Neuronal stem cell (in vitro differentiated cells): ENCODE measurements at regions not wholly inside any gene's neighbourhood (a gene's known extent, or its start where the extent isn't known, plus 50 kb on each side); places are given as distances from the start of the nearest gene placed in this dataset.

Source experiments
- DNase-seq: peaks from one replicate; pipeline ENCODE4 v3.0.0-alpha.2; 2013; ENCODE audit warnings: low spot score
- H2AFZ ChIP-seq: one replicate; pipeline ENCODE4 v1.6.1; 2013; ENCODE audit warnings: mild to moderate bottlenecking, low read length, inconsistent platforms
- H2AK5ac ChIP-seq: 2 replicates; pipeline ENCODE4 v1.6.1; 2013; ENCODE audit warnings: low read depth, mild to moderate bottlenecking, inconsistent platforms, low read length, moderate library complexity, mixed read lengths
- H2BK120ac ChIP-seq: 2 replicates; pipeline ENCODE4 v1.6.1; 2013; ENCODE audit warnings: low read depth, mild to moderate bottlenecking, inconsistent platforms, low read length, moderate library complexity, mixed read lengths
- H2BK12ac ChIP-seq: one replicate; pipeline ENCODE4 v1.6.1; 2013; ENCODE audit warnings: low read length, inconsistent platforms
- H2BK15ac ChIP-seq: 2 replicates; pipeline ENCODE4 v1.6.1; 2013; ENCODE audit warnings: mild to moderate bottlenecking, low read length, inconsistent platforms, mixed read lengths
- H2BK5ac ChIP-seq: one replicate; pipeline ENCODE4 v1.6.1; 2013; ENCODE audit warnings: inconsistent platforms, mild to moderate bottlenecking, low read length, moderate library complexity
- H3K14ac ChIP-seq: one replicate; pipeline ENCODE4 v1.6.1; 2013; ENCODE audit warnings: low read length, inconsistent platforms
- H3K18ac ChIP-seq: 2 replicates; pipeline ENCODE4 v1.6.1; 2013; ENCODE audit warnings: low read length, inconsistent platforms
- H3K23ac ChIP-seq: 2 replicates; pipeline ENCODE4 v1.6.1; 2013; ENCODE audit warnings: low read depth, mild to moderate bottlenecking, mixed read lengths, low read length, inconsistent platforms; ENCODE audit not compliant: poor library complexity
- H3K27ac ChIP-seq: replicated peaks from 3 replicates; pipeline ENCODE4 v1.5.1; 2013; ENCODE audit warnings: low read length, inconsistent platforms
- H3K27me3 ChIP-seq, 3 experiments: 2 replicates each; pipeline ENCODE4 v1.6.1; 2013; ENCODE audit warnings: low read length in 3 of 3, mild to moderate bottlenecking in 2 of 3, inconsistent platforms in 1 of 3, low read depth in 1 of 3, mixed read lengths in 1 of 3, moderate library complexity in 1 of 3; ENCODE audit not compliant: control insufficient read depth in 3 of 3, insufficient read depth in 3 of 3
- H3K36me3 ChIP-seq, 2 donors: replicated peaks in 1 of 2; 2 replicates each; pipeline ENCODE4 v1.6.1; 2013; ENCODE audit warnings: low read length in 2 of 2; ENCODE audit not compliant: control insufficient read depth in 2 of 2, insufficient read depth in 2 of 2
- H3K4ac ChIP-seq: 2 replicates; pipeline ENCODE4 v1.6.1; 2013; ENCODE audit warnings: inconsistent platforms, mild to moderate bottlenecking, low read length, moderate library complexity
- H3K4me1 ChIP-seq, 2 donors: 1 replicate in 1 of 2; 2 replicates in 1 of 2; pipeline ENCODE4 v1.6.1; 2013; ENCODE audit warnings: low read length in 2 of 2, low read depth in 1 of 2; ENCODE audit not compliant: control insufficient read depth in 2 of 2, insufficient read depth in 1 of 2
- H3K4me2 ChIP-seq: one replicate; pipeline ENCODE4 v1.6.1; 2013; ENCODE audit warnings: mild to moderate bottlenecking, low read length, inconsistent platforms; ENCODE audit not compliant: insufficient read depth, poor library complexity, severe bottlenecking
- H3K4me3 ChIP-seq, 2 donors: 2 replicates each; pipeline ENCODE4 v1.5.1; 2013; ENCODE audit warnings: low read length in 2 of 2, mild to moderate bottlenecking in 2 of 2, inconsistent platforms in 1 of 2, moderate library complexity in 1 of 2
- H3K79me1 ChIP-seq: one replicate; pipeline ENCODE4 v1.6.1; 2013; ENCODE audit warnings: low read depth, mild to moderate bottlenecking, inconsistent platforms, low read length, moderate library complexity
- H3K9ac ChIP-seq: one replicate; pipeline ENCODE4 v1.6.1; 2013; ENCODE audit warnings: mild to moderate bottlenecking, low read depth, low read length, inconsistent platforms; ENCODE audit not compliant: poor library complexity
- H3K9me3 ChIP-seq, 2 donors: replicated peaks in 1 of 2; 2 replicates each; pipeline versions ENCODE3 to v1.6.1; 2013; ENCODE audit warnings: low read length in 2 of 2, mild to moderate bottlenecking in 2 of 2, inconsistent platforms in 1 of 2, low read depth in 1 of 2, mixed read lengths in 1 of 2, moderate library complexity in 1 of 2; ENCODE audit not compliant: control insufficient read depth in 2 of 2, insufficient read depth in 1 of 2
- H4K8ac ChIP-seq: one replicate; pipeline ENCODE4 v1.6.1; 2013; ENCODE audit warnings: low read depth, mild to moderate bottlenecking, inconsistent platforms, low read length, moderate library complexity
- H4K91ac ChIP-seq: one replicate; pipeline ENCODE4 v1.6.1; 2013; ENCODE audit warnings: low read length, low read depth, mild to moderate bottlenecking, inconsistent platforms; ENCODE audit not compliant: poor library complexity
- WGBS, 2 donors: extraction: QIAGEN DNeasy Blood & Tissue Kit; methylation state at CpG; one replicate each; pipeline ENCODE4 v1.1.7; 2013; ENCODE audit warnings: missing lambda C conversion rate in 2 of 2, mixed read lengths in 1 of 2; ENCODE audit not compliant: insufficient read length in 2 of 2, insufficient replicate concordance in 1 of 2; ENCODE audit errors: extremely low coverage in 2 of 2; 5-methylcytosine and 5-hydroxymethylcytosine counted together

DNA sequence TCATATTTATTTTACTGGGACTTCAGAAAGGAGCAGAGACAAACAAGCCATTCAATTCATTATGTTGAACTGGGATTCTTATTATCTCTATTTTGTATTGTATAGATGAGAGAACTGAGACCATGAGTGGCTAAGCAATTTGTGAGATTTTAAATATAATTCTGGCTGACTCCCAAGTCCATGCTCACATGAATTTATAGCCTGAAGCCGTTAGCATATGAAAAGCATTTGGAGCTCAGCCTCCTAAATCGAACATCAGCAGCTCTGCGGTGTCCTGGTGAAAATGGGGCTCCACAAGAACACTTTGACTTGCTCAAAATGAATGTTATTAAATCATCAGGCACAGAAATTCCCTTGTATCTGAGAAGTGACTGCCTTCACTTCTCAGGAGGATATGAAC lies 96.8 kb upstream of the DPT start:
- no peak overlapping the region for H3K9ac ChIP-seq
- H3K23ac ChIP-seq = no peak overlapping the region
- no peak overlapping the region for H4K8ac ChIP-seq
- no peak overlapping the region for H4K91ac ChIP-seq
- peaks cover 0 to 1% of the 10 kb centered on the region in 2 donors for H3K4me1 ChIP-seq
- H3K4ac ChIP-seq = no peak overlapping the region
- no peak overlapping the region for H3K4me3 ChIP-seq
- H2BK5ac ChIP-seq = no peak overlapping the region
- H2BK120ac ChIP-seq = no peak overlapping the region
- H2AK5ac ChIP-seq = no peak overlapping the region
- DNase-seq = no peak
- no peak overlapping the region for H3K14ac ChIP-seq
- H2BK12ac ChIP-seq = no peak overlapping the region
- H3K27me3 ChIP-seq = no peaks in the 10 kb centered on the region
- no peaks in the 10 kb centered on the region for H3K79me1 ChIP-seq
- H2BK15ac ChIP-seq = no peak overlapping the region
- no peaks in the 10 kb centered on the region for H3K9me3 ChIP-seq
- WGBS, 2 donors = no CpG with 5 or more reads among the region's 3 CpGs
- H3K27ac ChIP-seq = no peak overlapping the region
- no peak overlapping the region for H2AFZ ChIP-seq
- no peak overlapping the region for H3K4me2 ChIP-seq
- no peaks in the 10 kb centered on the region for H3K36me3 ChIP-seq
- H3K18ac ChIP-seq = no peak overlapping the region

DNA sequence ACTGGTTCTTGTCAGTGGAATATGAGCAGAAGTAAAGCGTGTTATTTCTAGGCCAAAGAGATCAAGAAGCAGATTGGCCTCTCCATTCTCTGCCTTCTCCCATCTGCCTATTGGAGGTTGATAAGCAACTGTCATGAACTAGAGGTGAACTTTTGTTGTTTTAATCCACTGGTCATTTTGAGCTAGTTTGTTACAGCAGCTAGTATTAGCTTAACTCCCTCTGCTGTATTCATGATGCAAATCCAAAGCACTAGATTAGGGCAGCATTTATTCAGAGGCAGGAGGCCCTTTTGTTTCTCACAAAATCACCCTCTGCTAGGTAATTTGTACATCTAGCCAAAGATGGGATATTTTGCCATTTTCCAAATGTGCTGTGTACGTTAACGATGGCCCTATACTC lies 97.3 kb upstream of the DPT start:
- no peak overlapping the region for H4K91ac ChIP-seq
- H2AFZ ChIP-seq = no peak overlapping the region
- no CpG with 5 or more reads among the region's 3 CpGs for WGBS, 2 donors
- H2AK5ac ChIP-seq = no peak overlapping the region
- H3K4ac ChIP-seq = no peak overlapping the region
- H3K4me1 ChIP-seq = peaks cover 0 to 1% of the 10 kb centered on the region in 2 donors
- no peaks in the 10 kb centered on the region for H3K36me3 ChIP-seq
- no peak overlapping the region for H2BK5ac ChIP-seq
- no peak overlapping the region for H3K18ac ChIP-seq
- H3K4me3 ChIP-seq = no peak overlapping the region
- H3K27me3 ChIP-seq = no peaks in the 10 kb centered on the region
- no peak overlapping the region for H4K8ac ChIP-seq
- DNase-seq = no peak
- H3K9me3 ChIP-seq = no peaks in the 10 kb centered on the region
- no peak overlapping the region for H2BK12ac ChIP-seq
- no peak overlapping the region for H3K9ac ChIP-seq
- H3K4me2 ChIP-seq = no peak overlapping the region
- no peak overlapping the region for H3K23ac ChIP-seq
- no peaks in the 10 kb centered on the region for H3K79me1 ChIP-seq
- no peak overlapping the region for H3K27ac ChIP-seq
- H2BK120ac ChIP-seq = no peak overlapping the region
- no peak overlapping the region for H3K14ac ChIP-seq
- H2BK15ac ChIP-seq = no peak overlapping the region

DNA sequence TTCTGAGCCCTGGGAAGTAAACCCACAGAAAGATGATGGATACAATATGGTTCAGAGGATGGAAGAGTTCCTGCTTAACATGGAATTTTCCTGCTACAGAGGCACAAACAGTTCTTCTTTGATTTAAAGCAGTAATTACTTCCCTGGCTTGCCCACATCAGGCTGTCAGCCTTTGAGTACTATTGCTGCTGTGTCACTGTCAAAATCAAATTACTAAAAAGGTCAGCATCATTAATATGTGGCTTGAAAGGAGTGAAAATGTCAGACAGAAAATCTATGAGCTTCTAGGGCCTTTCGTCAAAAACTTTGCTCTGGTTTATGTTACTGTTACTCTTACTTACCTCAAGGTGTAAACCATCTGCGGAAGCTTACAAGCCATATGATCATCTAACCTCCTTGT lies 98.6 kb upstream of the DPT start:
- no peak for DNase-seq
- no peak overlapping the region for H3K9ac ChIP-seq
- H2BK15ac ChIP-seq = no peak overlapping the region
- H2BK12ac ChIP-seq = no peak overlapping the region
- H3K4me3 ChIP-seq = no peak overlapping the region
- H4K8ac ChIP-seq = no peak overlapping the region
- H2AFZ ChIP-seq = no peak overlapping the region
- H3K4ac ChIP-seq = no peak overlapping the region
- H3K27ac ChIP-seq = no peak overlapping the region
- H3K4me2 ChIP-seq = no peak overlapping the region
- no peaks in the 10 kb centered on the region for H3K27me3 ChIP-seq
- no peaks in the 10 kb centered on the region for H3K36me3 ChIP-seq
- WGBS, 2 donors = no CpG with 5 or more reads among the region's 2 CpGs
- peaks cover 0 to 1% of the 10 kb centered on the region in 2 donors for H3K4me1 ChIP-seq
- H3K9me3 ChIP-seq = no peaks in the 10 kb centered on the region
- no peak overlapping the region for H3K14ac ChIP-seq
- H3K79me1 ChIP-seq = no peaks in the 10 kb centered on the region
- no peak overlapping the region for H2BK5ac ChIP-seq
- H4K91ac ChIP-seq = no peak overlapping the region
- no peak overlapping the region for H2BK120ac ChIP-seq
- no peak overlapping the region for H2AK5ac ChIP-seq
- H3K18ac ChIP-seq = no peak overlapping the region
- no peak overlapping the region for H3K23ac ChIP-seq

DNA sequence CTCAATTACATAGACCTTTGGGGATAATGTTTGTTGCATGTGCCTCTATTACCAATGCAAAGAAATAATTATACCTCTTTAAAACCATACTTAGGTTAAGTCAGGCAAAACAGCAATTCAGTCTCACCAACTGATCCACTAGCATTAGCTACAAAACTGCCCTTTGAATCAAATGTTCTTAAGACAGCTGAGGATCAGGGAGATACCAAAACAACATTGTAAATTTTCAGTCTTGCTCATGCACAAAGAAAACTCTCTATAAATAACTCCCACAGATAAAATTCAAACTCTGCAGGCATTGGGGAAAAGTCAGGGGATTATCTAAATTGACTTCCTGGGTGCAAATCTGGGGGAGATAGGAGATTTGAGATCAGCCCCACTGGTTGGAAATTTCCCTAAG lies 100.9 kb upstream of the DPT start:
- Histone ChIP-seq H3K36me3 (no peaks in the 10 kb centered on the region), H2BK120ac (no peak overlapping the region), H2AK5ac (no peak overlapping the region), H2BK15ac (no peak overlapping the region), H3K4ac (no peak overlapping the region), H3K4me1 (peaks cover 0 to 6% of the 10 kb centered on the region in 2 donors), H4K91ac (no peak overlapping the region), H3K14ac (no peak overlapping the region), H3K27me3 (no peaks in the 10 kb centered on the region), H3K9ac (no peak overlapping the region), H3K9me3 (no peaks in the 10 kb centered on the region), H2AFZ (no peak overlapping the region), H3K4me3 (no peak overlapping the region), H3K18ac (no peak overlapping the region), H2BK5ac (no peak overlapping the region), H3K79me1 (no peaks in the 10 kb centered on the region), H3K4me2 (no peak overlapping the region), H2BK12ac (no peak overlapping the region), H4K8ac (no peak overlapping the region), H3K27ac (no peak overlapping the region), H3K23ac (no peak overlapping the region)
- no peak for DNase-seq
